Activated CD4-positive, alpha-beta T cell treated with anti-CD3 and anti-CD28 coated beads for 4 hours (primary cell): ENCODE measurements at regions not wholly inside any gene's neighbourhood (a gene's known extent, or its start where the extent isn't known, plus 50 kb on each side); places are given as distances from the start of the nearest gene placed in this dataset.

Experiments used
- DNase-seq, 2 donors: peaks; one replicate each; pipeline ENCODE4 v3.0.0-alpha.2; 2020

GRCh38 chr2:129296806-129297205 is 682.7 kb upstream of the RAB6C start:
- no peak for DNase-seq

- DNase-seq = no peak
These were observed 682.0 kb upstream of the RAB6C start for GRCh38 chr2:129297430-129297829.

GRCh38 chr2:129299338-129299737 is 680.1 kb upstream of the RAB6C start:
- DNase-seq = no peak

GRCh38 chr2:129299756-129300155 is 679.7 kb upstream of the RAB6C start:
- no peak for DNase-seq

- no peak for DNase-seq
These were observed 679.0 kb upstream of the RAB6C start for GRCh38 chr2:129300456-129300855.

- DNase-seq = no peak
These were observed 678.0 kb upstream of the RAB6C start for GRCh38 chr2:129301431-129301913.

- no peak for DNase-seq
These were observed 677.4 kb upstream of the RAB6C start for GRCh38 chr2:129302106-129302505.

- no peak for DNase-seq
These were observed 676.8 kb upstream of the RAB6C start for GRCh38 chr2:129302561-129303183.

GRCh38 chr2:129314120-129314519 is 665.3 kb upstream of the RAB6C start:
- no peak for DNase-seq

GRCh38 chr2:129318581-129319421 is 660.7 kb upstream of the RAB6C start:
- no peak for DNase-seq

GRCh38 chr2:129319422-129319717 is 660.1 kb upstream of the RAB6C start:
- DNase-seq = no peak

- no peak for DNase-seq
These were observed 659.2 kb upstream of the RAB6C start for GRCh38 chr2:129320288-129320687.

GRCh38 chr2:129324349-129324748 is 655.1 kb upstream of the RAB6C start:
- DNase-seq = no peak

- DNase-seq = no peak
These were observed 654.3 kb upstream of the RAB6C start for GRCh38 chr2:129325151-129325550.

- no peak for DNase-seq
These were observed 649.9 kb upstream of the RAB6C start for GRCh38 chr2:129329574-129329973.

GRCh38 chr2:129330504-129330903 is 649.0 kb upstream of the RAB6C start:
- no peak for DNase-seq

- DNase-seq = no peak
These were observed 647.8 kb upstream of the RAB6C start for GRCh38 chr2:129331638-129332037.

GRCh38 chr2:129334128-129334527 is 645.3 kb upstream of the RAB6C start:
- no peak for DNase-seq

GRCh38 chr2:129334696-129335410 is 644.6 kb upstream of the RAB6C start:
- no peak for DNase-seq

GRCh38 chr2:129336276-129336675 is 643.2 kb upstream of the RAB6C start:
- no peak for DNase-seq

GRCh38 chr2:129337076-129337475 is 642.4 kb upstream of the RAB6C start:
- DNase-seq = no peak

GRCh38 chr2:129345540-129345939 is 633.9 kb upstream of the RAB6C start:
- DNase-seq = no peak

- no peak for DNase-seq
These were observed 631.8 kb upstream of the RAB6C start for GRCh38 chr2:129347486-129348217.
